Type B pancreatic cell (in vitro differentiated cells): ENCODE measurements at regions not wholly inside any gene's neighbourhood (a gene's known extent, or its start where the extent isn't known, plus 50 kb on each side); places are given as distances from the start of the nearest gene placed in this dataset.

Experiments used
- DNase-seq: peaks from one replicate; pipeline ENCODE4 v3.0.0; 2021; ENCODE audit warnings: mixed read lengths; ENCODE audit not compliant: unreplicated experiment; ENCODE audit errors: extremely low spot score
- H3K27ac Mint-ChIP-seq: 2 replicates; pipeline ENCODE4 v1.8.0; 2021; ENCODE audit warnings: mild to moderate bottlenecking, mixed read lengths
- H3K27me3 Mint-ChIP-seq: 2 replicates; pipeline ENCODE4 v1.8.0; 2021; ENCODE audit warnings: mixed read lengths
- H3K36me3 Mint-ChIP-seq: 2 replicates; pipeline ENCODE4 v1.8.0; 2021; ENCODE audit warnings: mixed read lengths
- H3K4me1 Mint-ChIP-seq: one replicate; pipeline ENCODE4 v1.8.0; 2021; ENCODE audit warnings: mixed read lengths; ENCODE audit not compliant: unreplicated experiment
- H3K4me3 Mint-ChIP-seq: 2 replicates; pipeline ENCODE4 v1.8.0; 2021; ENCODE audit warnings: mild to moderate bottlenecking, mixed read lengths
- H3K9me3 Mint-ChIP-seq: 2 replicates; pipeline ENCODE4 v1.8.0; 2021; ENCODE audit warnings: mixed read lengths
- CTCF ChIP-seq: fragments of 200-600 bp; sonication (generic); conservative IDR thresholded peaks from 2 replicates; pipeline ENCODE4 v1.5.0; 2021; ENCODE audit warnings: antibody characterized with exemption, mild to moderate bottlenecking

- no peak overlapping the region for H3K27ac Mint-ChIP-seq
Measured at GRCh38 chr4:36772154-36772516, 472.4 kb upstream of the NWD2 start.

GRCh38 chr4:36773467-36773866, 471.1 kb upstream of the NWD2 start:
- DNase-seq = no peak
- TF ChIP-seq CTCF = no peak
- H3K27ac Mint-ChIP-seq = no peak overlapping the region
- no peak overlapping the region for H3K4me3 Mint-ChIP-seq
- H3K27me3 Mint-ChIP-seq = no peaks in the 10 kb centered on the region
- H3K9me3 Mint-ChIP-seq = no peaks in the 10 kb centered on the region
- H3K36me3 Mint-ChIP-seq = no peaks in the 10 kb centered on the region
- no peaks in the 10 kb centered on the region for H3K4me1 Mint-ChIP-seq

More at GRCh38 chr4:36772154-36772516, 472.4 kb upstream of the NWD2 start:
- H3K27me3 Mint-ChIP-seq = no peaks in the 10 kb centered on the region
- H3K9me3 Mint-ChIP-seq = no peaks in the 10 kb centered on the region
- H3K36me3 Mint-ChIP-seq = no peaks in the 10 kb centered on the region
- no peak for DNase-seq
- H3K4me3 Mint-ChIP-seq = no peak overlapping the region
- no peak for TF ChIP-seq CTCF
- no peaks in the 10 kb centered on the region for H3K4me1 Mint-ChIP-seq

GRCh38 chr4:36775544-36775943, 469.0 kb upstream of the NWD2 start:
- no peak for TF ChIP-seq CTCF
- Mint-ChIP-seq H3K27me3 (no peaks in the 10 kb centered on the region), H3K9me3 (no peaks in the 10 kb centered on the region), H3K4me3 (no peak overlapping the region), H3K36me3 (no peaks in the 10 kb centered on the region), H3K27ac (no peak overlapping the region), H3K4me1 (no peaks in the 10 kb centered on the region)
- DNase-seq = no peak

GRCh38 chr4:36779601-36780000, 464.9 kb upstream of the NWD2 start:
- Mint-ChIP-seq H3K4me3 (no peak overlapping the region), H3K27me3 (no peaks in the 10 kb centered on the region), H3K4me1 (no peaks in the 10 kb centered on the region), H3K9me3 (no peaks in the 10 kb centered on the region), H3K27ac (no peak overlapping the region), H3K36me3 (no peaks in the 10 kb centered on the region)
- DNase-seq = no peak
- no peak for TF ChIP-seq CTCF

GRCh38 chr4:36785973-36786372, 458.6 kb upstream of the NWD2 start:
- TF ChIP-seq CTCF = no peak
- Mint-ChIP-seq H3K27me3 (no peaks in the 10 kb centered on the region), H3K27ac (no peak overlapping the region), H3K36me3 (no peaks in the 10 kb centered on the region), H3K9me3 (no peaks in the 10 kb centered on the region), H3K4me3 (no peak overlapping the region), H3K4me1 (peaks cover 4% of the 10 kb centered on the region)
- no peak for DNase-seq

GRCh38 chr4:36786519-36786918, 458.0 kb upstream of the NWD2 start:
- Mint-ChIP-seq H3K4me3 (no peak overlapping the region), H3K9me3 (no peaks in the 10 kb centered on the region), H3K27me3 (no peaks in the 10 kb centered on the region), H3K27ac (no peak overlapping the region), H3K4me1 (peaks cover 4% of the 10 kb centered on the region), H3K36me3 (no peaks in the 10 kb centered on the region)
- no peak for DNase-seq
- no peak for TF ChIP-seq CTCF
